Tongue (tissue), 1 donor: ENCODE measurements at regions not wholly inside any gene's neighbourhood (a gene's known extent, or its start where the extent isn't known, plus 50 kb on each side); places are given as distances from the start of the nearest gene placed in this dataset.
"Not testable (repeated sequence)": the region's sequence is repeated elsewhere in the genome, so short reads cannot be mapped to it uniquely, and the experiment has no call there.

ENCODE experiments used
- DNase-seq: peaks from one replicate; pipeline ENCODE4 v3.0.0-alpha.2; 2015

DNA sequence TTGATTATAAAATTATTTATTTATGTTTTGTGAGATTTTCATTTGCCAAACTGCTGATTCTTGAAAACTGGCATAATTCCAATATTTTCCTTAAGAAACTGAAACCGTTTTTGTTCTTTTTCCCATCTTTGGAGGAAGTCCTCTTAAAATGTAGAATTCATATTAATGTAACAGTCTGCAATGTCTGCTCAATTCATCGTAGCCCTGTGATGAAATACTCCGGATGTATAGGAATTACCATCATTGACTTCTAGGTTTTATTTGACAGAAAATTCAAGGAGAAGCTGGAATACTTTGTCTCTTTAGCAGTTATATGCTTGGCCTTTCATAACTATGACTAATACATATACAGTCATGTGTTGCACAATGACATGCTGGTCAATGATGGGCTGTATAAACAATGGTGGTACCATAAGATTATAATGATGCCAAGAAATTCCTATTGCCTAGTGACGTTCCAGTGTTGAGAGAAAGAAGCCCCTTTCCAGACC is 185.0 kb upstream of the GPRIN3 start:
- no peak for DNase-seq

DNA sequence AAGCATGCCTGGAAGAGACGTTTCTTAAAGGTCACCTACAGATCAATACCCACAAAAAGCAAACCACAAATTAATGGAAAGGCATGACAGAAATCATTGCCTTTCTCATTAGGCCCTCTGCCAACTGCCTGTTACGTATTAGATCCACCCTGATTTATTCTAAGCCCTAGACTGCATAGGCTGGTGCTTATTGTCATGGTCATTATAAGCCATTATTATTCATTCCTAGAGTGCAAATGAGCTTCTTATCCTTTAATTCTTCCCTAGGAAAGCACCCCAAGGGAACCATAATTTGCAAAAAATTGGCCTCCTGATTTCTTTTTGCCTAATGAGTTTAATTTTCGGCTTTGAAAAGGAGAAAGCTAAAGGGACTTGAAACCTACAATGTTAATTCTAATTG is 184.2 kb upstream of the GPRIN3 start:
- no peak for DNase-seq

DNA sequence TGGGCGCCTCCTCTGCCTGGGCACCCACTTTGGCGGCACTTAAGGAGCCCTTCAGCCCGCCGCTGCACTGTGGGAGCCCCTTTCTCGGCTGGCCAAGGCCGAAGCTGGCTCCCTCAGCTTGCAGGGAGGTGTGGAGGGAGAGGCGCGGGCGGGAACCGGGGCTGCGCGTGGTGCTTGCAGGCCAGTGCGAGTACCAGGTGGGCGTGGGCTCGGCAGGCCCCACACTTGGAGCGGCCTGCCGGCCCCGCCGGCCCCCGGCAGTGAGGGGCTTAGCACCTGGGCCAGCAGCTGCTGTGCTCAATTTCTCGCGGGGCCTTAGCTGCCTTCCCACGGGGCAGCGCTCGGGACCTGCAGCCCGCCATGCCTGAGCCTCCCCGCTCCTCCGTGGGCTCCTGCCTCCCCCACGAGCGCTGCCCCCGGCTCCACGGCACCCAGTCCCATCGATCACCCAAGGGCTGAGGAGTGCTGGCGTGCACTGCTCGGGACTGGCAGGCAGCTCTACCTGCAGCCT is 182.4 kb upstream of the GPRIN3 start:
- not testable (repeated sequence) for DNase-seq

- no peak for DNase-seq
Observed at GRCh38 chr4:89489338-89489771, 181.8 kb upstream of the GPRIN3 start.

- no peak for DNase-seq
Observed at GRCh38 chr4:89488736-89489135, 181.1 kb upstream of the GPRIN3 start.

DNA sequence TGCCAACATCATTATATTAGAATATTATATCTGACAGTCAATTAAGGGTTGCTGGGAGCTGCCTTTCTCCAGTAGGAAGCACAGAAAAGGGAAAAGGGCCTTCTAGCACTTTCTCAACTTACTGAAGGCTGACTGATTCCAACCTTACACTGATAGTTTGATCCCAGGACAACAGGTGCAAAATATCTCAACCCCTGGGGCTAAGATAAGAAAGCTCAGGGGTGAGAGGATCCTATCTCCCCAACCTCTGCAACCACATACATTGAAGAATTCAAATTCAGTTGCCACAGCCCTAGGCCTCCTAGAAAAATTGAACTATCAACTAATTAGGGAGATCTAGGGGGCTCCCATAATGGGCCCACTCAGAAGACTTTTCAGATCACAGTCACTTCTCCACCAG is 179.1 kb upstream of the GPRIN3 start:
- no peak for DNase-seq

GRCh38 chr4:89486042-89486441 is 178.4 kb upstream of the GPRIN3 start:
- peak; percentile 35 for DNase-seq

DNA sequence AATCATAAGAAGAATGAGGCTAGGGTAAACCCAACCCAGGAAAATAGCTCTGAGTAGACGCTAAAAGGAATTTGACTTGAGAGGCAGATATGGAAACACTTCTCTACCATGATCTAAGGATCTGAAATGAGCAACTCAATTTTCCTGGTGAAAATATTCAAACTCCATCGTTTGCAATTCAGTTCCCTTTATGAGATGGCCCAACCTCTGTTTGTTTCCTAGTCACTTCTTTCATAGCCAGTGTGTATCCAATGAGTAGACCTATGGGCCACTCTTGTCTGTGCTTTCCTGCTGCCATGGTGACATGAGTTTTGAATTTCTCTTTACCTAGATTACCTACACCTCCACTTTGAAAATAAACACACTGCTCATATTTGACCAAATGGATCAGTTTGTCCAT is 176.2 kb upstream of the GPRIN3 start:
- no peak for DNase-seq

DNA sequence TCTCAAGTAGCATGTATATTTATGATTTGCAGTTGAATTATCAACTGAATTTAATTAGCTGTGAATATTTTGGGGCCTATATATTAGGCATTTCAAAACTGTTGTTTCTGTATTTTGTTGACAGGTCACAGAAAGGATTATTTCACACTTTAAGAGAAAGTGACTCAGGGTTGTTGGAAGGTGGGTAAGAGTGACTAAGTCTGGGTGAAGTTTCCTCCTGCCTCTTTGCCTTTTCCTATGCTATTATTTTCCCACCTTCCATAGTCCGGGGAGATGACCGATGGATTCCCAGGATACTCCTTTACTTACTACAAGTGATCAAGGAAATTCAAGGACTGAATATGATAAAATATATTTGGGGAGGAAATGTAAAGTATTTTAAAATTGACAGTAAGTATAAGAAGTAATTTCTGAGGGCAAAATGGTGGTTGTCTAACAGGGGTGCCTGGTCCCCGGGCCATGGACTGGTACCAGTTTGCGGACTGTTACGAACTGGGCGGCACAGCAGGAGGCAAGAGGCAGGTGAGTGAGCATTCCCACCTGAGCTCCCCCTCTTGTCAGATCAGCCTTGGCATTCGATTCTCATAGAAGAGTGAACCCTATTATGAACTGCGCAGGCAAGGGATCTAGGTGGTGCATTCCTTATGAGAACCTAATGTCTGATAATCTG is 175.5 kb upstream of the GPRIN3 start:
- DNase-seq = no peak

- DNase-seq = peak; percentile 23
Observed at GRCh38 chr4:89482251-89482650, 174.7 kb upstream of the GPRIN3 start.

- DNase-seq = no peak
Observed at GRCh38 chr4:89469930-89470375, 162.4 kb upstream of the GPRIN3 start.

- DNase-seq = no peak
Observed at GRCh38 chr4:89469516-89469915, 161.9 kb upstream of the GPRIN3 start.

GRCh38 chr4:89468602-89469001 is 161.0 kb upstream of the GPRIN3 start:
- no peak for DNase-seq

DNA sequence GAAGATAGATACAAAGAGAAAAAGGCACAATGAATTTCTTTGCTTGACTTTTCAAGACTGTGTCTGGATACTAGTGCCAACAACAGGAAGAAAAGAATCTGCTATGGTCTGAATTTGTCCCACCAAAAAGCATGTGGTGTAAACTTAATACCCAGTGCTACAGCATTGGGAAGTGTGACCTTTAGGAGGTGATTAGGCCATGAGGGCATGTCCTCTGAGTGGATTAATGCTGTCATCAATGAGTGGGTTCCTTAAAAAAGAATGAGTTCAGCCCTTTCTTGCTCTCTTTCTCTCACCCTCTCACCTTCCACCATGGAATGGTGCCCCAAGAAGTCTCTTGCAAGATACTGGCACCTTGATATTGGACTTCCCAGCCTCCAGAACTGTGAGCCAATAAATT is 155.7 kb upstream of the GPRIN3 start:
- no peak for DNase-seq

DNA sequence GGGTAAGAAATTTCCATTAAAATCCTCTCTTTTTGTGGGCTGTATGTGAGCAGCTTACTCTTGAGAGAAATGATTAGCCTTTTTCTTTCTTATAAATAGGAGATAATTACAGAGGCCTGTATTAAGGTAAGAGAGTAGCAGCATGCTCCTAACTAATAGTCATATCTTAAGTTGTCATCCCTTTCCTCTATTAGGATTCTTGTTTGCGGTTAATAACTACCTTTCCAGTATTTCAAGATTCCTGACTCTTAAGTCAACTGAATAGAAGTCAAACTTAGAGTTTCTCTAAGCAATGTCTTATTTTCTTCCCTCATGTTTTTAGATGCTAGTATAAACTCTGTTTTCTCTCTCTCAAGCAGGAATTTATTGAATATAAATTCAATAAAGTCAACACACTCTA is 139.9 kb upstream of the GPRIN3 start:
- DNase-seq = no peak

DNA sequence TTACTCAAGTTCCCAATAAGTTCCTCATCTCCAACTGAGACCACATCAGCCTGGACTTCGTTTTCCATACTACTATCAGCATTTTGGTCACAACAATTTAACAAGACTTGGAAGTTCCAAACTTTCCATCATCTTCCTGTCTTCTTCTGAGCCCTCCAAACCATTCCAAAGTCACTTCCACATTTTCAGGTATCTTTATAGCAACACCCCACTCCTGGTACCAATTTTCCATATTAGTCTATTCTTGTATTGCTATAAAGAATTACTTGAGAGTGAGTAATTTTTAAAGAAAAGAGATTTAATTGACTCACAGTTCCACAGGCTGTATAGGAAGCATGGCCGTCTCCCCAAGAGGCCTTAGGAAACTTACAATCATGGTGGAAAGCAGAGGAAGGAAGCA is 138.6 kb upstream of the GPRIN3 start:
- no peak for DNase-seq

DNA sequence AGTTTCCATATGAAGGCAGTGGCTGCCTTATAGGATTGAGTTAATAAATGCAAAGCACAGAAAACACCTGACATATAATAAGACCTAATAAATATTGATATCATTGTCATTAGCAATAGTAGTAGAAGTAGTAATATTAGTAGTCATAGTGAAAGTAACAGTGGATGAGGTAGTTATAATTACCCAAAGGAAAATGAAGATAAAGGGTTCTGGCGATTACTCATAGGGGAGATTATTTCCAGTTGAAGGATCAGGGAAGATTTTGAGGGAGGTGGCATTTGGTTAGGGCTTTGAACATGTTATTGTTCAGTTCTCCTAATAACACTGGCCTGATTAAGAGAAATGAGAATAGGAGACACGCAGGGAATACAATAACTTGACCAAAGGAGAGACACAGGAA is 131.9 kb upstream of the GPRIN3 start:
- no peak for DNase-seq

DNA sequence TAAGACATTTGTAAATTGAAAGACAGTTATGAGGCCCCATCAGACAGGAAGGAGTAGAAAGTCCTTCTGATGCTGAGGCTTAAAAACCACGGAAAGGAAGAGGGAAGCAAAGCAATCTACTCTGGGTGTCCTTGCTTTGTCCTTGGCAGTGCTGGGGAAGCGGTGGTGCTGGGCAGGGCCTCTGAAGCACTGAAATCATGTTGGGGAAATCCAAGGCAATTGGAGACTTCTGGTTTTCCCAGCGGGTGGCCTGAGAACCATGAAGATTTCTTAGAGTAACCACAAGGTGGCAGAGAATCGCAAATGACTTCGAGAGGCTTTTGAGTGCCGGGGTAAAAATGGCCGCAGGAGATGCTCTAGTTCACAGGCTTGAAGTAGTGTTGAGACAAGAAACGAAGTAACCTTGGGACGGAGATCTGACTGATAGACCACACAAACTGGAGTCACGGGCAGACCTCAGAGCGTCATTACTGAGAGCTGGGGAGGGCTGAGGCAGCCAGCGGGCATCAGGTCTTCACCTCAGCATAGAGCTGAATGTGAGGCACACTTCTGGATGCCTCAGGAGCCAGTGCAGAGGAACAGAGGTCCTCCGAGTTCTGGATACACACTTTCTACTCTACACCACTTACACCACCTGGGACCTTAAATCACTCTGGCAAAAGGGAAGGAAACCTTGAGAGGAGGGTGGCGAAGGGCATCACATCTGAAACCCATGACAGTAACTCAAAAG is 130.7 kb upstream of the GPRIN3 start:
- peak; percentile 12 for DNase-seq

- peak; percentile 67 for DNase-seq
Observed at GRCh38 chr4:89434364-89434988, 126.9 kb upstream of the GPRIN3 start.

DNA sequence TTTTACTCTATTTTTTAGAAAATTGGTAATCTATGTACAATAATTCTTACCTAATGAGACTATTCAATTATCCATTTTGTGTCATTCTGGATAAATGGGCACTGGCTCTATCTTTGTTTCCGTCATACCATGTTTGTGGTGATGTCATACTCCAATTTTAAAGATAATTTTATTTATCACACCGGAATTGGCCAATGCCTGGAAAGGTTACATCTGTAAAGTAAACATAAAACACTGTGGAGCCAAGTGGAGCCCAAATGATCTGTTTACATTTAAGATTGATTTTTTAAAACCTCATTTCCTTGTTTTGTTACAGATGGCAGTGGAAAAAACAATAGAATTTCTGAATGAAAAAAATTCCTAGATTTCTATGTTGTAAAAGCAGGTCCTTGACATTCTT is 120.2 kb upstream of the GPRIN3 start:
- DNase-seq = no peak

GRCh38 chr4:89425023-89425422 is 117.4 kb upstream of the GPRIN3 start:
- DNase-seq = no peak

GRCh38 chr4:89422441-89422990 is 114.9 kb upstream of the GPRIN3 start:
- peak; percentile 9 for DNase-seq

- DNase-seq = no peak
Observed at GRCh38 chr4:89420507-89420906, 112.9 kb upstream of the GPRIN3 start.
